HT1080 (cell line): ENCODE measurements at regions not wholly inside any gene's neighbourhood (a gene's known extent, or its start where the extent isn't known, plus 50 kb on each side); places are given as distances from the start of the nearest gene placed in this dataset.
"Not testable (repeated sequence)": the region's sequence is repeated elsewhere in the genome, so short reads cannot be mapped to it uniquely, and the experiment has no call there.

Experiments
- DNase-seq: peaks from one replicate; pipeline ENCODE4 v3.0.0-alpha.2; 2015; ENCODE audit warnings: low read depth

GRCh38 chr7:81296726-81297125, 377.9 kb upstream of the SEMA3C start:
- no peak for DNase-seq

- no peak for DNase-seq
Observed at GRCh38 chr7:81294897-81295515, 376.2 kb upstream of the SEMA3C start.

- DNase-seq, result no peak
Observed at GRCh38 chr7:81293806-81294205, 375.0 kb upstream of the SEMA3C start.

DNA sequence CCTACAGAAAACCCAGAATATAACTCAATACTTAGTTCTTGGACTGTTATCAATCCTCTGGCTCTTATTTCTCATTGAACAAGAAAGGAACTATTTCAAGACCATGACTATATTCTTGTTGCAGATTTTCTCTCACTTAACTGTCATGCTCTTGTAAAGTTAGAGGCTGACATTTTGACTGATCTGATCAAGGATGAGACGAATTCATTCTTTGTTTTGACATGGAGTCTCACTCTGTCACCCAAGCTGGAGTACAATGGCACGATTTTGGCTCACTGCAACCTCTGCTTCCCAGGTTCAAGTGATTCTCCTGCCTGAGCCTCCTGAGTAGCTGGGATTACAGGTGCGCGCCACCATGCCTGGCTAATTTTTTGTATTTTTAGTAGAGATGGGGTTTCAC, 367.9 kb upstream of the SEMA3C start:
- DNase-seq, result not testable (repeated sequence)

- peak; percentile 83 for DNase-seq
Observed at GRCh38 chr7:81285142-81285871, 366.5 kb upstream of the SEMA3C start.

DNA sequence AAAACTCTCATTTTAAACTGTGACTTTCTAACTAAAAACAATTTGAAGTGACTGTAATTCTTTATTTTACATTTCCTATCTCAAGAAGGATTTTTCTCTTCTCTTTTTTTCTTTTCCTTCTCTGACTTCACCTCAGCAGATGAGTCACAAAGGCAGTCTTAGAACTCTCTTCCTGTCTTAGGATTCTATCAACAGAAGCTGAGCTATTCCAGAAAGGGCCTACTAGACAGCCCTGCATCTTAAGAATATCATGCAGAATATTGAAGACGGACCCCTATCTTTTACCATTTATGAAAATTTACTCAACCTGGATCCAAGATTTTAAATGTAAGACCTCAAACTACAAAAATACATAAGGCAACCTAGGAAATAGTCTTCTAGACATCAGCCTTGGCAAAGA, 365.7 kb upstream of the SEMA3C start:
- DNase-seq, result peak; percentile 80

GRCh38 chr7:81280531-81280930, 361.7 kb upstream of the SEMA3C start:
- peak; percentile 83 for DNase-seq

- DNase-seq, result no peak
Observed at GRCh38 chr7:81277691-81278090, 358.8 kb upstream of the SEMA3C start.

- DNase-seq, result no peak
Observed at GRCh38 chr7:81273601-81274397, 354.9 kb upstream of the SEMA3C start.

GRCh38 chr7:81272176-81272575, 353.3 kb upstream of the SEMA3C start:
- DNase-seq, result no peak

- no peak for DNase-seq
Observed at GRCh38 chr7:81268551-81268950, 349.7 kb upstream of the SEMA3C start.

- peak; percentile 85 for DNase-seq
Observed at GRCh38 chr7:81267508-81267907, 348.7 kb upstream of the SEMA3C start.

- DNase-seq, result no peak
Observed at GRCh38 chr7:81264116-81264515, 345.3 kb upstream of the SEMA3C start.

- DNase-seq, result no peak
Observed at GRCh38 chr7:81260152-81260551, 341.3 kb upstream of the SEMA3C start.

DNA sequence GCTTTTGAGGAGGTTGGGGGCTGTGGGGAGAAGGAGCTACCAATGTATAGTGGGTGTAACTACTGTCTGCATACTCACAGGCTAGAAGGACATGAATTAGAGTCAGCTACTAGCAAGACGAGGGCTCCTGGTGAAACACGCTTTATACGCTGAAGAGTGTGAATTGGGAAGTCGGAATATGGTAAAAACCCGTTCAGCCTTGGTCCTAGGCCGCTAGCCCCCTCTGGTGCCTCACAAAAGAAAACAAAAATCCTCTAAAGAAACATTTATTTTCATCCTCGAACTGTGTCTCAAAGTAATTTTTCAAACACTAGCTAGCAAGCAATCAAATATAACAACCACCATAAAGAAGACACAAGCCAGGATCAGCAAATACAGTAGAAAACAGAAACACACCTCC, 338.1 kb upstream of the SEMA3C start:
- DNase-seq, result no peak

GRCh38 chr7:81248420-81248819, 329.6 kb upstream of the SEMA3C start:
- no peak for DNase-seq

GRCh38 chr7:81247364-81247763, 328.5 kb upstream of the SEMA3C start:
- not testable (repeated sequence) for DNase-seq

GRCh38 chr7:81245353-81245752, 326.5 kb upstream of the SEMA3C start:
- DNase-seq, result no peak

GRCh38 chr7:81244224-81244623, 325.4 kb upstream of the SEMA3C start:
- DNase-seq, result peak; percentile 18

DNA sequence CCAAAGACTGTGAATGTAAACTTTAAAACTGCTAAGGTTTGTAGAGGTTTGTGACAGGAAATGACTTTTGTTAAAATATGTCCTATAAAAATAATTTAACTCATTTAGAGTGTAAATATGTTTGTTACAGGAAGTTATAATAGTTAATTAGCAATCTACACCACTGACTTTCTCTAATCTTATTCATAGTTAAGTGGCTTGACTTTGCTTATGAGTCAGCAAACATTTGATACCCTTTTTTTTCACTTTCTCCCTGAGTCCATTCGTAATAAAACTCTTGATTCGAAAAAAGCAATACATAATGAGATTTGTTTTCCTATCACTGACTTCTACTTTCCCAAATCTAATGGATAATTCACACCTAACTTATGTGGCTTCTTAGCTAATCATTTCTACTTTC, 317.7 kb upstream of the SEMA3C start:
- DNase-seq, result no peak

- DNase-seq, result no peak
Observed at GRCh38 chr7:81235997-81236396, 317.1 kb upstream of the SEMA3C start.

- DNase-seq, result no peak
Observed at GRCh38 chr7:81234896-81235295, 316.0 kb upstream of the SEMA3C start.
